Neuron (in vitro differentiated cells): ENCODE measurements at regions not wholly inside any gene's neighbourhood (a gene's known extent, or its start where the extent isn't known, plus 50 kb on each side); places are given as distances from the start of the nearest gene placed in this dataset.

ENCODE experiments used
- H2AFZ ChIP-seq: one replicate; pipeline ENCODE4 v1.6.1; 2013; ENCODE audit warnings: low read depth, mild to moderate bottlenecking, inconsistent platforms, low read length, moderate library complexity
- H3K27me3 ChIP-seq: one replicate; pipeline ENCODE4 v1.6.1; 2013; ENCODE audit warnings: low read length; ENCODE audit not compliant: insufficient read depth
- H3K36me3 ChIP-seq: one replicate; pipeline ENCODE4 v1.6.1; 2013; ENCODE audit warnings: low read length; ENCODE audit not compliant: insufficient read depth
- H3K4me1 ChIP-seq: one replicate; pipeline ENCODE4 v1.6.1; 2013; ENCODE audit warnings: low read length; ENCODE audit not compliant: insufficient read depth
- H3K4me3 ChIP-seq: 2 replicates; pipeline ENCODE4 v1.5.1; 2013; ENCODE audit warnings: mild to moderate bottlenecking, low read length, moderate library complexity
- H3K9me3 ChIP-seq: one replicate; pipeline ENCODE4 v1.6.1; 2013; ENCODE audit warnings: low read length

GRCh38 chr10:123417414-123417813, 248.7 kb upstream of the GPR26 start:
- Histone ChIP-seq H3K4me1 (no peaks in the 10 kb centered on the region), H2AFZ (no peak overlapping the region), H3K36me3 (no peaks in the 10 kb centered on the region), H3K9me3 (no peaks in the 10 kb centered on the region), H3K4me3 (no peak overlapping the region), H3K27me3 (peaks cover 2% of the 10 kb centered on the region)

GRCh38 chr10:123421461-123421860, 244.7 kb upstream of the GPR26 start:
- no peaks in the 10 kb centered on the region for H3K9me3 ChIP-seq
- H3K27me3 ChIP-seq, result no peaks in the 10 kb centered on the region
- H3K4me3 ChIP-seq, result no peak overlapping the region
- H2AFZ ChIP-seq, result no peak overlapping the region
- H3K4me1 ChIP-seq, result no peaks in the 10 kb centered on the region
- H3K36me3 ChIP-seq, result no peaks in the 10 kb centered on the region

GRCh38 chr10:123422261-123422660, 243.9 kb upstream of the GPR26 start:
- Histone ChIP-seq H3K4me3 (no peak overlapping the region), H3K9me3 (no peaks in the 10 kb centered on the region), H3K4me1 (no peaks in the 10 kb centered on the region), H3K36me3 (no peaks in the 10 kb centered on the region), H3K27me3 (peaks cover 6% of the 10 kb centered on the region), H2AFZ (no peak overlapping the region)

GRCh38 chr10:123424537-123424936, 241.6 kb upstream of the GPR26 start:
- no peak overlapping the region for H3K4me3 ChIP-seq
- peaks cover 8% of the 10 kb centered on the region for H3K27me3 ChIP-seq
- H3K4me1 ChIP-seq, result no peaks in the 10 kb centered on the region
- no peak overlapping the region for H2AFZ ChIP-seq
- no peaks in the 10 kb centered on the region for H3K9me3 ChIP-seq
- no peaks in the 10 kb centered on the region for H3K36me3 ChIP-seq

GRCh38 chr10:123425680-123426079, 240.5 kb upstream of the GPR26 start:
- H3K36me3 ChIP-seq, result no peaks in the 10 kb centered on the region
- H3K9me3 ChIP-seq, result no peaks in the 10 kb centered on the region
- H3K4me3 ChIP-seq, result no peak overlapping the region
- H3K27me3 ChIP-seq, result peaks cover 8% of the 10 kb centered on the region
- no peak overlapping the region for H2AFZ ChIP-seq
- H3K4me1 ChIP-seq, result no peaks in the 10 kb centered on the region

- H3K27me3 ChIP-seq, result peaks cover 8% of the 10 kb centered on the region
- no peaks in the 10 kb centered on the region for H3K9me3 ChIP-seq
- no peaks in the 10 kb centered on the region for H3K4me1 ChIP-seq
- H3K36me3 ChIP-seq, result no peaks in the 10 kb centered on the region
- no peak overlapping the region for H3K4me3 ChIP-seq
- no peak overlapping the region for H2AFZ ChIP-seq
Observed at GRCh38 chr10:123427165-123427786, 238.9 kb upstream of the GPR26 start.

GRCh38 chr10:123428391-123428790, 237.8 kb upstream of the GPR26 start:
- Histone ChIP-seq H3K4me3 (no peak overlapping the region), H3K9me3 (no peaks in the 10 kb centered on the region), H2AFZ (no peak overlapping the region), H3K4me1 (no peaks in the 10 kb centered on the region), H3K36me3 (no peaks in the 10 kb centered on the region), H3K27me3 (peaks cover 8% of the 10 kb centered on the region)

- no peak overlapping the region for H3K4me3 ChIP-seq
- H3K9me3 ChIP-seq, result no peaks in the 10 kb centered on the region
- H3K27me3 ChIP-seq, result peaks cover 11% of the 10 kb centered on the region
- no peak overlapping the region for H2AFZ ChIP-seq
- no peaks in the 10 kb centered on the region for H3K36me3 ChIP-seq
- no peaks in the 10 kb centered on the region for H3K4me1 ChIP-seq
Observed at GRCh38 chr10:123429706-123430221, 236.4 kb upstream of the GPR26 start.

GRCh38 chr10:123433539-123433938, 232.6 kb upstream of the GPR26 start:
- no peak overlapping the region for H2AFZ ChIP-seq
- H3K4me1 ChIP-seq, result no peaks in the 10 kb centered on the region
- H3K36me3 ChIP-seq, result no peaks in the 10 kb centered on the region
- no peaks in the 10 kb centered on the region for H3K9me3 ChIP-seq
- peaks cover 5% of the 10 kb centered on the region for H3K27me3 ChIP-seq
- H3K4me3 ChIP-seq, result no peak overlapping the region

GRCh38 chr10:123434435-123435039, 231.6 kb upstream of the GPR26 start:
- Histone ChIP-seq H3K9me3 (no peaks in the 10 kb centered on the region), H2AFZ (no peak overlapping the region), H3K4me3 (no peak overlapping the region), H3K27me3 (peaks cover 2% of the 10 kb centered on the region), H3K36me3 (no peaks in the 10 kb centered on the region), H3K4me1 (no peaks in the 10 kb centered on the region)

GRCh38 chr10:123442901-123443300, 223.3 kb upstream of the GPR26 start:
- no peaks in the 10 kb centered on the region for H3K27me3 ChIP-seq
- peaks cover 10% of the 10 kb centered on the region for H3K4me1 ChIP-seq
- H2AFZ ChIP-seq, result no peak overlapping the region
- H3K4me3 ChIP-seq, result no peak overlapping the region
- H3K9me3 ChIP-seq, result no peaks in the 10 kb centered on the region
- H3K36me3 ChIP-seq, result no peaks in the 10 kb centered on the region

GRCh38 chr10:123443924-123444323, 222.2 kb upstream of the GPR26 start:
- no peaks in the 10 kb centered on the region for H3K9me3 ChIP-seq
- peaks cover 10% of the 10 kb centered on the region for H3K4me1 ChIP-seq
- no peak overlapping the region for H3K4me3 ChIP-seq
- no peaks in the 10 kb centered on the region for H3K27me3 ChIP-seq
- H3K36me3 ChIP-seq, result no peaks in the 10 kb centered on the region
- H2AFZ ChIP-seq, result no peak overlapping the region

- no peaks in the 10 kb centered on the region for H3K27me3 ChIP-seq
- H2AFZ ChIP-seq, result no peak overlapping the region
- no peak overlapping the region for H3K4me3 ChIP-seq
- H3K36me3 ChIP-seq, result no peaks in the 10 kb centered on the region
- H3K4me1 ChIP-seq, result peaks cover 10% of the 10 kb centered on the region
- H3K9me3 ChIP-seq, result no peaks in the 10 kb centered on the region
Observed at GRCh38 chr10:123445261-123445775, 220.8 kb upstream of the GPR26 start.
